ENCODE measurements at regions not wholly inside any gene's neighbourhood (a gene's known extent, or its start where the extent isn't known, plus 50 kb on each side); places are given as distances from the start of the nearest gene placed in this dataset.

- WGBS, 2 experiments (ENCODE audit: insufficient coverage in 1 of 2, insufficient read length in 1 of 2) = 92 to 93% methylated on average over 4 of the region's 4 CpGs
- H3K36me3 ChIP-seq (ENCODE audit: control insufficient read depth, insufficient read depth, low read length) = no peaks in the 10 kb centered on the region
- H3K27me3 Mint-ChIP-seq (ENCODE audit: insufficient read depth) = peaks cover 13% of the 10 kb centered on the region
- H3K9me3 ChIP-seq (ENCODE audit: control insufficient read depth, low read length) = no peaks in the 10 kb centered on the region
- no peak overlapping the region for H3K4me3 ChIP-seq (ENCODE audit: low read length)
- DNase-seq = no peak
- peaks cover 16% of the 10 kb centered on the region for H3K27me3 ChIP-seq (ENCODE audit: control insufficient read depth, insufficient read depth, low read length, poor library complexity, severe bottlenecking)
- H3K4me3 Mint-ChIP-seq = no peak overlapping the region
- H3K4me1 Mint-ChIP-seq = no peaks in the 10 kb centered on the region
- H3K9ac ChIP-seq (ENCODE audit: extremely low read depth, low read length, poor library complexity, severe bottlenecking) = no peak overlapping the region
- H3K27ac Mint-ChIP-seq = no peak overlapping the region
- no peaks in the 10 kb centered on the region for H3K9me3 Mint-ChIP-seq
- H3K27ac ChIP-seq (ENCODE audit: low read depth, low read length) = no peak overlapping the region
- H3K36me3 Mint-ChIP-seq (ENCODE audit: low read depth) = no peaks in the 10 kb centered on the region
- H3K4me1 ChIP-seq (ENCODE audit: control insufficient read depth, insufficient read depth, low read length) = no peaks in the 10 kb centered on the region
- no peak for TF ChIP-seq CTCF (conservative IDR thresholded peaks at IDR 0.05)
Observed at GRCh38 chr3:139219463-139219862, 124.4 kb upstream of the MRPS22 start.

- H3K27ac ChIP-seq (ENCODE audit: low read depth, low read length) = no peak overlapping the region
- no peak overlapping the region for H3K27ac Mint-ChIP-seq
- H3K27me3 ChIP-seq (ENCODE audit: control insufficient read depth, insufficient read depth, low read length, poor library complexity, severe bottlenecking) = no peaks in the 10 kb centered on the region
- H3K4me1 ChIP-seq (ENCODE audit: control insufficient read depth, insufficient read depth, low read length) = no peaks in the 10 kb centered on the region
- peaks cover 3% of the 10 kb centered on the region for H3K27me3 Mint-ChIP-seq (ENCODE audit: insufficient read depth)
- H3K4me3 Mint-ChIP-seq = no peak overlapping the region
- H3K4me1 Mint-ChIP-seq = no peaks in the 10 kb centered on the region
- no peak for DNase-seq
- H3K9ac ChIP-seq (ENCODE audit: extremely low read depth, low read length, poor library complexity, severe bottlenecking) = no peak overlapping the region
- no peaks in the 10 kb centered on the region for H3K9me3 Mint-ChIP-seq
- H3K36me3 ChIP-seq (ENCODE audit: control insufficient read depth, insufficient read depth, low read length) = no peaks in the 10 kb centered on the region
- no peak overlapping the region for H3K4me3 ChIP-seq (ENCODE audit: low read length)
- H3K36me3 Mint-ChIP-seq (ENCODE audit: low read depth) = no peaks in the 10 kb centered on the region
- 86 to 100% methylated on average over 2 to 8 of the region's 8 CpGs for WGBS, 2 experiments (ENCODE audit: insufficient coverage in 1 of 2, insufficient read length in 1 of 2)
- no peak for TF ChIP-seq CTCF (conservative IDR thresholded peaks at IDR 0.05)
- H3K9me3 ChIP-seq (ENCODE audit: control insufficient read depth, low read length) = no peaks in the 10 kb centered on the region
Observed at GRCh38 chr3:139222100-139222657, 121.6 kb upstream of the MRPS22 start.

GRCh38 chr3:139225548-139225947, 118.3 kb upstream of the MRPS22 start:
- TF ChIP-seq CTCF (conservative IDR thresholded peaks at IDR 0.05) = no peak
- Histone ChIP-seq H3K9me3 (ENCODE audit: control insufficient read depth, low read length) (no peaks in the 10 kb centered on the region), H3K36me3 (ENCODE audit: control insufficient read depth, insufficient read depth, low read length) (no peaks in the 10 kb centered on the region), H3K4me3 (ENCODE audit: low read length) (no peak overlapping the region), H3K4me1 (ENCODE audit: control insufficient read depth, insufficient read depth, low read length) (no peaks in the 10 kb centered on the region), H3K27me3 (ENCODE audit: control insufficient read depth, insufficient read depth, low read length, poor library complexity, severe bottlenecking) (no peaks in the 10 kb centered on the region), H3K9ac (ENCODE audit: extremely low read depth, low read length, poor library complexity, severe bottlenecking) (no peak overlapping the region), H3K27ac (ENCODE audit: low read depth, low read length) (no peak overlapping the region)
- no peak for DNase-seq
- Mint-ChIP-seq H3K9me3 (no peaks in the 10 kb centered on the region), H3K4me3 (no peak overlapping the region), H3K27ac (no peak overlapping the region), H3K36me3 (ENCODE audit: low read depth) (no peaks in the 10 kb centered on the region), H3K27me3 (ENCODE audit: insufficient read depth) (peaks cover 3% of the 10 kb centered on the region), H3K4me1 (no peaks in the 10 kb centered on the region)
- 85 to 94% methylated on average over 3 to 4 of the region's 4 CpGs for WGBS, 2 experiments (ENCODE audit: insufficient coverage in 1 of 2, insufficient read length in 1 of 2)
